Testis (tissue), 2 donors: ENCODE measurements at regions not wholly inside any gene's neighbourhood (a gene's known extent, or its start where the extent isn't known, plus 50 kb on each side); places are given as distances from the start of the nearest gene placed in this dataset.

Experiments
- DNase-seq: peaks from one replicate; pipeline ENCODE4 v3.0.0-alpha.2; 2019
- H3K27ac ChIP-seq, 2 donors: fragments of 200-600 bp; sonication (generic); one replicate each; pipeline ENCODE4 v1.5.1; 2019
- H3K27me3 ChIP-seq: fragments of 200-600 bp; sonication (generic); one replicate; pipeline ENCODE4 v1.5.1; 2019
- H3K36me3 ChIP-seq: fragments of 200-600 bp; sonication (generic); one replicate; pipeline ENCODE4 v1.5.1; 2017; ENCODE audit warnings: low read depth; ENCODE audit errors: missing control alignments
- H3K4me1 ChIP-seq: fragments of 200-600 bp; sonication (generic); one replicate; pipeline ENCODE4 v1.5.1; 2019
- H3K4me3 ChIP-seq, 2 donors: fragments of 200-600 bp; sonication (generic); one replicate each; pipeline ENCODE4 v1.5.1; 2017 to 2019
- H3K9me3 ChIP-seq: fragments of 200-600 bp; sonication (generic); one replicate; pipeline ENCODE4 v1.5.1; 2017
- CTCF ChIP-seq, 3 experiments: fragments of 450-650 bp in 2 of 3; fragments of 200-600 bp in 1 of 3; sonication (generic) in 1 of 3; IDR thresholded peaks; one replicate each; pipeline ENCODE4 v1.5.1; 2016 to 2019; ENCODE audit warnings: antibody characterized with exemption in 3 of 3, mild to moderate bottlenecking in 2 of 3, moderate library complexity in 1 of 3
- POLR2A ChIP-seq: fragments of 450-650 bp; IDR thresholded peaks from one replicate; pipeline ENCODE4 v1.6.1; 2017; ENCODE audit warnings: antibody characterized with exemption, mild to moderate bottlenecking, moderate library complexity
- WGBS, 2 donors: methylation state at CpG; one replicate each; pipeline ENCODE4 v1.1.5; 2018; 5-methylcytosine and 5-hydroxymethylcytosine counted together
- intact Hi-C: fragments of 100-400 bp; cut with DNase I; formaldehyde crosslinking; loops from one replicate; pipeline ENCODE4 v1.15.1; 2023; ENCODE audit warnings: low total_unique reads

- Histone ChIP-seq H3K9me3 (no peaks in the 10 kb centered on the region), H3K36me3 (no peaks in the 10 kb centered on the region), H3K27me3 (no peaks in the 10 kb centered on the region), H3K4me3 (no peak overlapping the region), H3K4me1 (no peaks in the 10 kb centered on the region), H3K27ac (no peak overlapping the region)
- no peak for DNase-seq
- intact Hi-C loops: no loop called here
- TF ChIP-seq POLR2A: no peak
- no peak for TF ChIP-seq CTCF (IDR thresholded peaks at IDR 0.05)
- WGBS, 2 donors: 92 to 95% methylated on average over 4 of the region's 4 CpGs
These were observed 186.6 kb upstream of the NSMCE3 start for GRCh38 chr15:29456255-29456654.

GRCh38 chr15:29455530-29455929 is 185.9 kb upstream of the NSMCE3 start:
- WGBS, 2 donors: 96 to 98% methylated on average over 4 of the region's 4 CpGs
- no peak for TF ChIP-seq CTCF (IDR thresholded peaks at IDR 0.05)
- no peak for TF ChIP-seq POLR2A
- no peaks in the 10 kb centered on the region for H3K9me3 ChIP-seq
- no peak overlapping the region for H3K4me3 ChIP-seq
- DNase-seq: no peak
- H3K4me1 ChIP-seq: no peaks in the 10 kb centered on the region
- H3K36me3 ChIP-seq: no peaks in the 10 kb centered on the region
- H3K27me3 ChIP-seq: no peaks in the 10 kb centered on the region
- H3K27ac ChIP-seq: no peak overlapping the region
- intact Hi-C loops: no loop called here

- H3K9me3 ChIP-seq: no peaks in the 10 kb centered on the region
- DNase-seq: no peak
- H3K4me3 ChIP-seq: no peak overlapping the region
- no peak overlapping the region for H3K27ac ChIP-seq
- no peaks in the 10 kb centered on the region for H3K36me3 ChIP-seq
- intact Hi-C loops: no loop called here
- TF ChIP-seq POLR2A (no peak), CTCF (IDR thresholded peaks at IDR 0.05) (no peak)
- 92 to 94% methylated on average over 2 to 3 of the region's 3 CpGs for WGBS, 2 donors
- H3K27me3 ChIP-seq: no peaks in the 10 kb centered on the region
- H3K4me1 ChIP-seq: no peaks in the 10 kb centered on the region
These were observed 185.4 kb upstream of the NSMCE3 start for GRCh38 chr15:29455055-29455454.

- no peak for DNase-seq
- Histone ChIP-seq H3K4me1 (no peaks in the 10 kb centered on the region), H3K27ac (no peak overlapping the region), H3K27me3 (no peaks in the 10 kb centered on the region), H3K36me3 (no peaks in the 10 kb centered on the region), H3K9me3 (no peaks in the 10 kb centered on the region), H3K4me3 (no peak overlapping the region)
- TF ChIP-seq POLR2A (no peak), CTCF (IDR thresholded peaks at IDR 0.05) (no peak)
- intact Hi-C loops: no loop called here
- 69 to 79% methylated on average over 5 of the region's 5 CpGs for WGBS, 2 donors
These were observed 184.9 kb upstream of the NSMCE3 start for GRCh38 chr15:29454506-29454905.

- intact Hi-C loops: no loop called here
- no peaks in the 10 kb centered on the region for H3K4me1 ChIP-seq
- no peak overlapping the region for H3K4me3 ChIP-seq
- H3K27me3 ChIP-seq: no peaks in the 10 kb centered on the region
- H3K9me3 ChIP-seq: no peaks in the 10 kb centered on the region
- no peak for DNase-seq
- H3K36me3 ChIP-seq: no peaks in the 10 kb centered on the region
- no peak overlapping the region for H3K27ac ChIP-seq
- no peak for TF ChIP-seq CTCF (IDR thresholded peaks at IDR 0.05)
- no peak for TF ChIP-seq POLR2A
- 40 to 43% methylated on average over 16 of the region's 16 CpGs for WGBS, 2 donors
These were observed 183.5 kb upstream of the NSMCE3 start for GRCh38 chr15:29452881-29453731.
